ENCODE measurements at regions not wholly inside any gene's neighbourhood (a gene's known extent, or its start where the extent isn't known, plus 50 kb on each side); places are given as distances from the start of the nearest gene placed in this dataset.

GRCh38 chr2:182522972-182523473 is 96.2 kb upstream of the PDE1A start:
- TF ChIP-seq CTCF (IDR thresholded peaks at IDR 0.05): no peak
- H3K4me1 ChIP-seq (ENCODE audit: low read depth): no peaks in the 10 kb centered on the region
- intact Hi-C loops (cut with DNase I, micrococcal nuclease): no loop called here
- no peak overlapping the region for H3K4me3 ChIP-seq
- ATAC-seq (no peak), DNase-seq (no peak)
- H3K36me3 ChIP-seq (ENCODE audit: low read depth): no peaks in the 10 kb centered on the region
- no peaks in the 10 kb centered on the region for H3K9me3 ChIP-seq

- Histone ChIP-seq H3K36me3 (ENCODE audit: low read depth) (no peaks in the 10 kb centered on the region), H3K9me3 (no peaks in the 10 kb centered on the region), H3K4me1 (ENCODE audit: low read depth) (no peaks in the 10 kb centered on the region), H3K4me3 (no peak overlapping the region)
- TF ChIP-seq CTCF (IDR thresholded peaks at IDR 0.05): no peak
- no peak for ATAC-seq
- intact Hi-C loops (cut with DNase I, micrococcal nuclease): no loop called here
- no peak for DNase-seq
These were observed 103.8 kb upstream of the PDE1A start for GRCh38 chr2:182530636-182531035.

- DNase-seq (no peak), ATAC-seq (no peak)
- intact Hi-C loops (cut with DNase I, micrococcal nuclease): no loop called here
- Histone ChIP-seq H3K4me3 (no peak overlapping the region), H3K9me3 (no peaks in the 10 kb centered on the region), H3K4me1 (ENCODE audit: low read depth) (peaks cover 3% of the 10 kb centered on the region), H3K36me3 (ENCODE audit: low read depth) (no peaks in the 10 kb centered on the region)
- no peak for TF ChIP-seq CTCF (IDR thresholded peaks at IDR 0.05)
These were observed 113.4 kb upstream of the PDE1A start for GRCh38 chr2:182540252-182540651.

GRCh38 chr2:182541268-182541667 is 114.4 kb upstream of the PDE1A start:
- intact Hi-C loops (cut with DNase I, micrococcal nuclease): no loop called here
- DNase-seq: no peak
- no peaks in the 10 kb centered on the region for H3K36me3 ChIP-seq (ENCODE audit: low read depth)
- H3K4me3 ChIP-seq: no peak overlapping the region
- no peaks in the 10 kb centered on the region for H3K9me3 ChIP-seq
- H3K4me1 ChIP-seq (ENCODE audit: low read depth): peaks cover 7% of the 10 kb centered on the region
- ATAC-seq: no peak
- no peak for TF ChIP-seq CTCF (IDR thresholded peaks at IDR 0.05)

- no peak for TF ChIP-seq CTCF (IDR thresholded peaks at IDR 0.05)
- H3K9me3 ChIP-seq: no peaks in the 10 kb centered on the region
- H3K4me3 ChIP-seq: no peak overlapping the region
- no peak for ATAC-seq
- peaks cover 7% of the 10 kb centered on the region for H3K4me1 ChIP-seq (ENCODE audit: low read depth)
- intact Hi-C loops (cut with DNase I, micrococcal nuclease): no loop called here
- DNase-seq: no peak
- H3K36me3 ChIP-seq (ENCODE audit: low read depth): no peaks in the 10 kb centered on the region
These were observed 115.8 kb upstream of the PDE1A start for GRCh38 chr2:182542501-182543258.

Measured in mucosa of descending colon (tissue), 3 donors.